ENCODE measurements at regions not wholly inside any gene's neighbourhood (a gene's known extent, or its start where the extent isn't known, plus 50 kb on each side); places are given as distances from the start of the nearest gene placed in this dataset.

- no peak overlapping the region for H3K27ac Mint-ChIP-seq
- whole genome bisulfite sequencing, 2 experiments (ENCODE audit: insufficient coverage in 1 of 2, insufficient read length in 1 of 2), result 84 to 91% methylated on average over 7 to 13 of the region's 13 CpGs
- H3K4me1 Mint-ChIP-seq, result peaks cover 16% of the 10 kb centered on the region
- Histone ChIP-seq H3K9ac (ENCODE audit: extremely low read depth, low read length, poor library complexity, severe bottlenecking) (no peak overlapping the region), H3K27ac (ENCODE audit: low read depth, low read length) (peak overlapping the region; percentile 10), H3K9me3 (ENCODE audit: control insufficient read depth, low read length) (no peaks in the 10 kb centered on the region), H3K4me3 (ENCODE audit: low read length) (no peak overlapping the region), H3K4me1 (ENCODE audit: control insufficient read depth, insufficient read depth, low read length) (peaks cover 9% of the 10 kb centered on the region), H3K27me3 (ENCODE audit: control insufficient read depth, insufficient read depth, low read length, poor library complexity, severe bottlenecking) (peaks cover 7% of the 10 kb centered on the region), H3K36me3 (ENCODE audit: control insufficient read depth, insufficient read depth, low read length) (no peaks in the 10 kb centered on the region)
- no peaks in the 10 kb centered on the region for H3K9me3 Mint-ChIP-seq
- H3K36me3 Mint-ChIP-seq (ENCODE audit: low read depth), result no peaks in the 10 kb centered on the region
- peak; percentile 45 for DNase-seq
- no peak overlapping the region for H3K4me3 Mint-ChIP-seq
- peaks cover 13% of the 10 kb centered on the region for H3K27me3 Mint-ChIP-seq (ENCODE audit: insufficient read depth)
- TF ChIP-seq CTCF (conservative IDR thresholded peaks at IDR 0.05), result no peak
Observed at GRCh38 chr5:174328631-174329299, 283.3 kb downstream of the NSG2 start.

GRCh38 chr5:174329738-174330137 lies 284.2 kb downstream of the NSG2 start:
- no peaks in the 10 kb centered on the region for H3K9me3 Mint-ChIP-seq

GRCh38 chr5:174335682-174336364 lies 290.3 kb downstream of the NSG2 start:
- Mint-ChIP-seq H3K9me3 (no peaks in the 10 kb centered on the region), H3K4me1 (peaks cover 51% of the 10 kb centered on the region), H3K36me3 (ENCODE audit: low read depth) (no peaks in the 10 kb centered on the region), H3K4me3 (no peak overlapping the region), H3K27ac (no peak overlapping the region), H3K27me3 (ENCODE audit: insufficient read depth) (peaks cover 3% of the 10 kb centered on the region)
- H3K36me3 ChIP-seq (ENCODE audit: control insufficient read depth, insufficient read depth, low read length), result no peaks in the 10 kb centered on the region
- DNase-seq, result peak; percentile 36
- H3K27ac ChIP-seq (ENCODE audit: low read depth, low read length), result no peak overlapping the region
- H3K27me3 ChIP-seq (ENCODE audit: control insufficient read depth, insufficient read depth, low read length, poor library complexity, severe bottlenecking), result no peaks in the 10 kb centered on the region
- H3K4me3 ChIP-seq (ENCODE audit: low read length), result no peak overlapping the region
- no peaks in the 10 kb centered on the region for H3K9me3 ChIP-seq (ENCODE audit: control insufficient read depth, low read length)
- no peak overlapping the region for H3K9ac ChIP-seq (ENCODE audit: extremely low read depth, low read length, poor library complexity, severe bottlenecking)
- H3K4me1 ChIP-seq (ENCODE audit: control insufficient read depth, insufficient read depth, low read length), result peaks cover 20% of the 10 kb centered on the region
- no peak for TF ChIP-seq CTCF (conservative IDR thresholded peaks at IDR 0.05)
- 84 to 87% methylated on average over 10 to 13 of the region's 13 CpGs for WGBS, 2 experiments (ENCODE audit: insufficient coverage in 1 of 2, insufficient read length in 1 of 2)

More at GRCh38 chr5:174329738-174330137, 284.2 kb downstream of the NSG2 start:
- Mint-ChIP-seq H3K36me3 (ENCODE audit: low read depth) (no peaks in the 10 kb centered on the region), H3K4me3 (no peak overlapping the region), H3K4me1 (peaks cover 18% of the 10 kb centered on the region), H3K27ac (no peak overlapping the region), H3K27me3 (ENCODE audit: insufficient read depth) (peaks cover 13% of the 10 kb centered on the region)
- H3K4me1 ChIP-seq (ENCODE audit: control insufficient read depth, insufficient read depth, low read length), result peaks cover 9% of the 10 kb centered on the region
- no peaks in the 10 kb centered on the region for H3K9me3 ChIP-seq (ENCODE audit: control insufficient read depth, low read length)
- no peak for TF ChIP-seq CTCF (conservative IDR thresholded peaks at IDR 0.05)
- no peaks in the 10 kb centered on the region for H3K36me3 ChIP-seq (ENCODE audit: control insufficient read depth, insufficient read depth, low read length)
- 90 to 100% methylated on average over 3 to 5 of the region's 5 CpGs for WGBS, 2 experiments (ENCODE audit: insufficient coverage in 1 of 2, insufficient read length in 1 of 2)
- peak; percentile 37 for DNase-seq
- H3K27me3 ChIP-seq (ENCODE audit: control insufficient read depth, insufficient read depth, low read length, poor library complexity, severe bottlenecking), result peaks cover 7% of the 10 kb centered on the region
- H3K27ac ChIP-seq (ENCODE audit: low read depth, low read length), result no peak overlapping the region
- H3K9ac ChIP-seq (ENCODE audit: extremely low read depth, low read length, poor library complexity, severe bottlenecking), result no peak overlapping the region
- H3K4me3 ChIP-seq (ENCODE audit: low read length), result no peak overlapping the region

Data from endodermal cell (in vitro differentiated cells).